Osteocyte (in vitro differentiated cells): ENCODE measurements at regions not wholly inside any gene's neighbourhood (a gene's known extent, or its start where the extent isn't known, plus 50 kb on each side); places are given as distances from the start of the nearest gene placed in this dataset.

Experiments used
- DNase-seq: peaks from one replicate; pipeline ENCODE4 v3.0.0; 2021; ENCODE audit warnings: mixed read lengths; ENCODE audit not compliant: unreplicated experiment; ENCODE audit errors: extremely low spot score
- H3K27ac Mint-ChIP-seq: one replicate; pipeline ENCODE4 v1.8.0; 2021; ENCODE audit warnings: mild to moderate bottlenecking, mixed read lengths; ENCODE audit not compliant: unreplicated experiment
- H3K27me3 Mint-ChIP-seq: one replicate; pipeline ENCODE4 v1.8.0; 2021; ENCODE audit warnings: mixed read lengths; ENCODE audit not compliant: unreplicated experiment
- H3K36me3 Mint-ChIP-seq: one replicate; pipeline ENCODE4 v1.8.0; 2021; ENCODE audit warnings: mixed read lengths; ENCODE audit not compliant: unreplicated experiment
- H3K4me1 Mint-ChIP-seq: one replicate; pipeline ENCODE4 v1.8.0; 2021; ENCODE audit warnings: mixed read lengths; ENCODE audit not compliant: unreplicated experiment
- H3K4me3 Mint-ChIP-seq: one replicate; pipeline ENCODE4 v1.8.0; 2021; ENCODE audit warnings: mild to moderate bottlenecking, moderate library complexity, mixed read lengths; ENCODE audit not compliant: unreplicated experiment
- H3K9me3 Mint-ChIP-seq: one replicate; pipeline ENCODE4 v1.8.0; 2021; ENCODE audit warnings: mixed read lengths; ENCODE audit not compliant: unreplicated experiment
- CTCF ChIP-seq: fragments of 200-600 bp; sonication (generic); IDR thresholded peaks from 2 replicates; pipeline ENCODE4 v1.5.0; 2021; ENCODE audit warnings: antibody characterized with exemption, mild to moderate bottlenecking, moderate library complexity

- Mint-ChIP-seq H3K36me3 (no peaks in the 10 kb centered on the region), H3K27ac (no peak overlapping the region), H3K27me3 (peaks cover 3% of the 10 kb centered on the region), H3K4me3 (no peak overlapping the region), H3K4me1 (no peaks in the 10 kb centered on the region), H3K9me3 (no peaks in the 10 kb centered on the region)
- TF ChIP-seq CTCF: no peak
- no peak for DNase-seq
These were observed 600.0 kb downstream of the BCOR start for GRCh38 chrX:39497702-39498265.

DNA sequence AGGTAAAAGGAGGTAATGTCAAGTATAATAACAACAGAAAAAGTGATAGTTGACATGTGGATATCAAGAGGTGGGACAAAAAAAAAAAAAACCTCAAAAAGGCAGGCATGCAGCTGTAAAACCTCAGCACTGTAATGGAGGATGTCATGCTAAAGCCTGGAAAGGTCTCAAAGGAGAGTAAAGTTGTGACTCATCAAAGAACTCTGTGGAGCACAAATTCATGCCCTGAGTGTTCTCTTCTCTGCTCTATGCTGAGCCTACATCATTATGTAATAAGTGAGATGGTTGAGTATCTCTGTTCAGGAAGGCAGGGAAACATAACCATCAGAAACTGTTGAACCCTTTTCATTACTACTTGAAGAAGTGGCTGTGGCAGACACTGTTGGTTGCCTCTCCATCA lies 597.8 kb downstream of the BCOR start:
- H3K27ac Mint-ChIP-seq: no peak overlapping the region
- H3K4me3 Mint-ChIP-seq: no peak overlapping the region
- H3K27me3 Mint-ChIP-seq: peaks cover 4% of the 10 kb centered on the region
- no peak for DNase-seq
- H3K9me3 Mint-ChIP-seq: no peaks in the 10 kb centered on the region
- H3K36me3 Mint-ChIP-seq: no peaks in the 10 kb centered on the region
- no peaks in the 10 kb centered on the region for H3K4me1 Mint-ChIP-seq
- no peak for TF ChIP-seq CTCF

DNA sequence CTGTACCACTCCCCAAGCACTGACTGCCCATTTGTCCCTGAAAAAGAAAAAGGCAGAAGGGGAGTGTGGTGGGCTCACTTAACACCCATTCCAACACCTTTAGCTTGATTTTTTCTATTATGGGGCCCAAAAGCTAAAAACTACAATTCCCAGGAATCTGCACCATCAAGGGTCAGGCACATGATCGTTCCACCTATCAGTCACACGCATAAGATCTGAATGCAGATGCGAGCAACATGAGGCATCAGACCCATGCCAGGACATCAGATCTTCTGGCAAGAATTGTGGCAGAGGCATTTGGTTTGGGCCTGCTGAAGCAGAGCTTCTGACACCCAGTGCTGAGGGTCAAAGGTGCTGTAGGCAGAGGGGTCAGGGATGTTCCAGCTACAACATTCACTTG lies 595.9 kb downstream of the BCOR start:
- no peak for DNase-seq
- no peaks in the 10 kb centered on the region for H3K9me3 Mint-ChIP-seq
- no peak overlapping the region for H3K4me3 Mint-ChIP-seq

DNA sequence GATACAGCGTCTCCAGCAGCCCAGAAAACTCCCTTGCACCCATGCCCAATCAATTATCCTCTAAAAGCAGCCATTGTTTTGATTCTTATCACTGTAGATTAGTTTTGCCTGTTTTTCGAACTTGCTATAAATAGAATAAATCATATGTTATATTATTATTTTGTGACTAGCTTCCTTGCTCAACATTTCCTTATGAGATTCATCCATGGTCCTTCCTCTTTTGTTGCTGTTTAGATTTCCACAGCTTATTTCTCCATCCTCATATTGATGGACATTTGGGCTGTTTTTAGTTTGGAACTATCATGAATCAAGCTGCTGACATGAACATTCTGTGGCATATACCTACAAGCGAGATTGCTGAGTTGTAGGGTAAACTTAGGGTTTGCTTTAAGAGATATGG lies 595.3 kb downstream of the BCOR start:
- no peak for TF ChIP-seq CTCF
- Mint-ChIP-seq H3K9me3 (no peaks in the 10 kb centered on the region), H3K27me3 (peaks cover 3% of the 10 kb centered on the region)

More for the DNA sequence above, 595.9 kb downstream of the BCOR start:
- no peaks in the 10 kb centered on the region for H3K4me1 Mint-ChIP-seq
- H3K36me3 Mint-ChIP-seq: no peaks in the 10 kb centered on the region
- H3K27me3 Mint-ChIP-seq: peaks cover 4% of the 10 kb centered on the region
- TF ChIP-seq CTCF: no peak
- no peak overlapping the region for H3K27ac Mint-ChIP-seq

DNA sequence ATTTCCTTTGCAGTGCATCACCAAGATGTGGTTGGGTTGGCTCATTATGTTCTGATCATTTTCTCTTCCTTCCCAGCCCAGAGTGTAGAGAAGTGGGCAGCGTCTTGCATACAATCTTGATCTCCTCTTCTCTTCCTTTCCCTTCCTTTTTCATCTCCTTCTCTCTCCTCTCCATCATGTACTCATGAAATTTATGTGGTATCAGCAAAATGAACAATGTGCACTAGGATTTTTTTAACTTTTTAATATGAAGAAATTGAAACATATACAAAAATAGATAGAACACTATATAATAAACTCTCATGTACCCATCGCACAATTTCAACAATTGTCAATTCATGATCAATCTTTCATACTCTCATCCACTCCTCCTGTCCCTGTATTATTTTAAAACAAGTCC lies 593.5 kb downstream of the BCOR start:
- Mint-ChIP-seq H3K27me3 (peaks cover 2% of the 10 kb centered on the region), H3K9me3 (peaks cover 3% of the 10 kb centered on the region), H3K27ac (no peak overlapping the region), H3K4me3 (no peak overlapping the region), H3K36me3 (no peaks in the 10 kb centered on the region), H3K4me1 (no peaks in the 10 kb centered on the region)
- DNase-seq: no peak
- TF ChIP-seq CTCF: no peak

More for the DNA sequence above, 595.3 kb downstream of the BCOR start:
- H3K36me3 Mint-ChIP-seq: no peaks in the 10 kb centered on the region
- H3K4me3 Mint-ChIP-seq: no peak overlapping the region
- DNase-seq: no peak
- no peak overlapping the region for H3K27ac Mint-ChIP-seq
- H3K4me1 Mint-ChIP-seq: no peaks in the 10 kb centered on the region
